ENCODE measurements at regions not wholly inside any gene's neighbourhood (a gene's known extent, or its start where the extent isn't known, plus 50 kb on each side); places are given as distances from the start of the nearest gene placed in this dataset.

DNA sequence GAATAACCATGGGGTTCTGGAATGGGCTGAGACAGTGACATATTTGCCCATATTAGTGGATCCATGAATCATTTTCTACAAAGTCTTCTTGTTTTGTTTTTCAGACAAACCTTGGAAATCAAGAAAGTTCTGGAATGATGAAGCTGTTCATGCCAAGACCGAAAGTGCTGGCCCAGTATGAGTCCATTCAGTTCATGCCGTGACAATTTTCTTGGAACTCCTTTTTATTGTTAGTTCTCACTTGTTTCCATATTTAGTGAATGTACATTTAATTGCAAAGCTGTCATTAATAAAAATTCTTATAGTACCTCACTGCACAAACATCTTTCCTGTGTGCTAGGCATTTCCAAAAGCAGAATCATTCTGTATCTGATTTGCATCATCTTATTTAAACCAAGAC, 100.6 kb upstream of the KCNJ15 start:
- DNase-seq = no peak

DNA sequence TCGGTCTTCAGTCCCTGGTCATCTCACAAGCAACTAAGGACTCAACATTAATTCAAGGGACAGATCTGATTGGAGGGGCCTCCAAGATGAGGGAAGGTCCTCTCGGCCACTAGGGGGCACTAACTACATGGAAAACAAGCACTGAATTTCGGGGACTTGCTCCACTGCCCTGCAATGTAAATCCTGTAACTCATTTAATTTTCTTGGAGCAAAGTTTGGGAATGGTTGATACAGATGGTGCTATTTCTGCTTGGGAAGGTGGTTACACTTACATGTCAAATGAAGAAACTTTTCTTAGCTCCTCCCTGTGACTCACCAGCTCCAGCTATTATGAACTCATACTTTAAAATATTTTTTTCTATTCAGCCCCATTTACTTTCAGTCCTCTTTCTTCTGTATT, 97.4 kb upstream of the KCNJ15 start:
- peak in 2 of 14 donors; percentile 2 for DNase-seq

DNA sequence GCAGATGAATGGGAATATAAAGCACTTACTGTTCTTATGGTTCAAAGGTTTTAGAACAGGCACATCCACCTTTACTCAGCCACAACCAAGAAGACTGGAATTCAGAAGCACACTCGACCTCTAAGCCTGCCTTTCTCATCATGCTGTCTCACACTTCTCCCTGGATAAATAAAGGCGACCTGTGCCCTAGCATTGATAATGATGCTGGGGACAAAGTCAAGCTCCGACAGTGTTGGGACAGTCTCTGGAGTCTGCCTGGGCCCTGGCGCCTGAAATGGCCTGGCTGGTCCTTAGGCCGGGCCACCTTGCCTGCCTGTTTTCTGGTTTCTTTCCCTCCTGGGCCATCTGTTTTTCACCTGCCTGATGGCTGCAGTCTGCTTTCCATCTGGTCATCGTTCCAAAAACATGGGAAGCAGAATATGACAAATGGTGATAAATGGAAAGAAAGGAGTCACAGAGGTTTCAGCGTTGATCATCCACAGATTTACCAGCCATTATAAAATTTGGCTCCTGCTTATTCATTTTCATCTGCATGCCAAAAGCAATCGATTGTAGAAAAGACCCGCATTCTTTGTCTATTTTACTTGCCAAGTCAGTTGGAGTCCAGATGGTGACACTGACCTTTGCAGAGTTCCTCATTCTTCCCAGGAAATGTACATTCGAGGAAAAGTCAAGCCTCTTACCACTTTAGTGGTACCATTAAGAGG, 91.2 kb upstream of the KCNJ15 start:
- DNase-seq = peak in 2 of 14 donors; percentile 11 to 75

GRCh38 chr21:38166173-38166535, 90.6 kb upstream of the KCNJ15 start:
- no peak for DNase-seq

DNA sequence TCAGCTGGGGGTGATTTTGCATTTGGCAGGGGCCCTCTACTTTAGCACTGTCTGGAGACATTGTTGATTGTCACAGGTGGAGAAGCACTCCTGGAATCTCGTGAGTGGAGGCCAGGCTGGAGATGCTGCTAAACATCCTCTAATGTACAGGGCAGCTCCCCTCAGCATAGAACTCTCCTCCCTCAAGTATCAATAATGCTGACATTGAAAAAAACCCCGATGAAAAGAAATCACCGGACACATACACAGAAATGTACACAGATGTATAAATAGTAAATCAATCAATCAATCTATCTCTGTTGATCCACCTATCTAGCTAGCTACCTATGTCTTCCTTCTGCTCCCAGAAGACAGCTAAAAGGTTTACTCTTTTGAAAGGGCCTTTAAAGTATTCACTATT, 89.4 kb upstream of the KCNJ15 start:
- no peak for DNase-seq

DNA sequence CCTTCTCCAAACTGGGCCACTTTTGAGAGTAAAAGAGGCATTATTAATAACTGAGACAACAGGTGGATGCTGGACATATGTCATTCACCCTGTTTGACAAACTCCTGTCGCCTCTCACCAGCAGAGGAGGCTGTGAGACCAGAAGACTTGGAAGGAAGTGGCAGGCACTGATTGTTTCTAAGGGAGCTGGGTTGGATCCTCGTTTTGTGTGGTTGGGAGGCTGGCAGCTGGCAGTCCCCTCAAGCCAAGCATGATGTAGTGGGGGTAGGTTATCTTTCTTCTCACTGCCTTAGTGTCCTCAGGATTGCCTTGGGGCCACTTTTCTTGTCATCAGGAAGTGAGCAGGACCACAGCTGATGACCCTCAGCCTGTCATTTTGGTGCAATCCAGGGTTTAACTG, 86.5 kb upstream of the KCNJ15 start:
- no peak for DNase-seq

DNA sequence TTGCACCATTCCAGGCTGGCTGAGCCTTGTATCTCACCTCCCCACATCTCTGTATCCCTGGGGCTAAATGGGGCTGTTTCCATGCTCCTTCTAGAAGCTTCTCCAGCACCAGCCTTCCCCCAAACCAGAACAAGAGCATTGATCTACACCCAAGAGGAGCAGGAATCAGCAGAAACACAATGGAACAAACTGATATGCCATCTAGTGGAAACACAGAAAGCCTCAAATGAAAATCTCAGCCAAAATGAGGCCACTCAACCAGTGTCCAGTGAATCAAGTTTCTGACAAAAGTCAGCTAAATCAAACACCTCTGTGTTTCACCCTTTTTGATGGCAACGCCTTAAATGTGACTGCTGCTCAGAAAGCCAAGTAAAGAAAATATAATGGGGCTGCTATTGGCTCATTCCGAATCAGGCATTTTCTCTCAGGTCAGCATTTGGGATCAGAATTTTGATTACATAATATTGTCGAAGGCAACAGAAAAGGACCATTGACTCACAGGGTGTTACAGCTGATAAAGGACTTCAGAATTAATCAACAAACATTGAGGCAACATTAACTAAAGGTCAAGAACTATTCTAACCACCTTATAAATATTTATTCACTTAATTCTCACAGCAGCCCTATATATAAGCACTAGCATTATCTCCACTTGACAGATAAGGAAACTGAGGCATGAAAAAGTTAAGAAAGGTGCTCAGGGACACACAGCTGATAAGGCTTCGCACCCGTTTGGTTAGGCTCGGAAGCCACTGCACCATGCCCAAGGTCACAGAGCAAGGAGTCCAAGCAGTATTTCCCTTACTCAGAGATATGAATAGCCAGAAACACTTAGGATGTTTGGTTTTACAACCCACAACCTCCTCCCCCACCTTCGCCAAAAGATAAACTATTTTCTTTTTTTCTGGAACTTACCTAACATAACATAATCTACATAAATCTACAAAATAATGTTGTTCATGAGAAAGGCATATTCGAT, 85.8 kb upstream of the KCNJ15 start:
- no peak for DNase-seq

DNA sequence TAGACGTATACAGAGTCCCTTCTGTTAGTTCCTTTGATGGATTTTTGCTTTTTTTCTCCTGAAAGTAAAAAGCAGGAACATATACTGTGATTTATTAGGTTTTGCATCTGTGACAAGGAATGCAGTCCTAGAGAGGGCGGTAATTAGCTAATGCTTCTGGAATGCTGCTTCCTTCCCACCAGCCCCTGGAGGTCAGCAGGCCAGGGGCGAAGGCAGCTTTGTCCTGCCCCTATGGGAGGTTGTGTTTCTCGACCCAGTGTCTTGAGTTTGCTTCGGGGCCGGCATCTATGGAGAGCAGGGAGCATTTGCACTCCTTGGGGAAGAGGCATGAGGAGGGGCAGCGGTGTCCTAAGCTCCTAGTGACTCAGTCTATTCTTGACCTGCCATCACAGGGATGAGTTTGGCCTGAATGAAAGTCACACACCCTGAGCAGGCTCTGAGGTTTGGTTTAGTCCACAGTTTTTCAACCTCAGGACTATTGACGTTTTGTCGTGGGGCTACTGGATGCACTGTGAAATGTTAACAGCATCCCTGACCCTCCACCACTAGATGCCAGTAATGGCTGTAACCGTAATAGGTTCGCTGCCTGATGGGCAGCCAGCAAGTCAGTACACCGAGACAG, 85.0 kb upstream of the KCNJ15 start:
- no peak for DNase-seq

GRCh38 chr21:38173276-38174035, 83.3 kb upstream of the KCNJ15 start:
- DNase-seq = no peak

GRCh38 chr21:38175306-38175705, 81.5 kb upstream of the KCNJ15 start:
- DNase-seq = no peak

GRCh38 chr21:38177919-38178652, 78.7 kb upstream of the KCNJ15 start:
- DNase-seq = no peak

DNA sequence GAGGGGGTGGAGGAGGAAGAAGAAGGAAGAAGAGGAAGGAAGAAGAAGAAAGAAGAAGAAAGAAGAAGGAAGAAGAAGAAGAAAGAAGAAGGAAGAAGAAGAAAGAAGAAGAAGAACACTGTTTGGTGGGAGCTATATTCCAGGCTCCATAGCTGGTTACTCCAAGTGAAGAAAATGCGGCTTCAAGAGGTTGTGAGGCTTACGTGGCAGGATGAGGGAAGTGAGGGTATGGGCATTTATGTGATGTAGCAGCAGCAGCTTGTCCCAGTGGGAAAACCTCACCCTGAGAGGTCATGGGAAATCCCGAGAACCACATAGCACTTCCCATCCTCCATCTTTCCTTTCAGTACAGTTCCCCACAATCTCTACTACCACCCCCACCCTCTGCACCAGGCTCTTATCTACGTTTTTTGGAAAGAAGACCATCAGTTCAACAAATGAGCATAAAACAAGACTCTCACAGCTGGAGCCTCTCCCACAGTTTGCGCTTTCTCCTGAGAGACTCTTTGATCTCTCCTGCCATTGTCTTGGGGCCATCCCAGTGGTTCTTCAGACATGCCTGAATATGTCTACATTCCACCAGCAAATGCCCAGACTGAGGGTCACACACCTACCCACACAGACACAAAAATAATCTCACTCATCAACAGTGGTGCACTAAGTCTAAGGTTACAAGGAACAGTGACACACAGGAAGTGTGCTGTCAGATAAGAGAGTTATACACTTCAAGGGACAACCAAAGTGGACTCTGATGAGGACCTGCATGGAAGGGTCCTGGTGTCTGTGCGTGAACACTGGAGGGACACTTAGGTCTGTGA, 77.9 kb upstream of the KCNJ15 start:
- DNase-seq = no peak

- no peak for DNase-seq
Measured at GRCh38 chr21:38179511-38179910, 77.3 kb upstream of the KCNJ15 start.

GRCh38 chr21:38181096-38181495, 75.7 kb upstream of the KCNJ15 start:
- no peak for DNase-seq

GRCh38 chr21:38182370-38182985, 74.3 kb upstream of the KCNJ15 start:
- no peak for DNase-seq

- DNase-seq = no peak
Measured at GRCh38 chr21:38183961-38184360, 72.8 kb upstream of the KCNJ15 start.

GRCh38 chr21:38186661-38187270, 70.0 kb upstream of the KCNJ15 start:
- DNase-seq = no peak

DNA sequence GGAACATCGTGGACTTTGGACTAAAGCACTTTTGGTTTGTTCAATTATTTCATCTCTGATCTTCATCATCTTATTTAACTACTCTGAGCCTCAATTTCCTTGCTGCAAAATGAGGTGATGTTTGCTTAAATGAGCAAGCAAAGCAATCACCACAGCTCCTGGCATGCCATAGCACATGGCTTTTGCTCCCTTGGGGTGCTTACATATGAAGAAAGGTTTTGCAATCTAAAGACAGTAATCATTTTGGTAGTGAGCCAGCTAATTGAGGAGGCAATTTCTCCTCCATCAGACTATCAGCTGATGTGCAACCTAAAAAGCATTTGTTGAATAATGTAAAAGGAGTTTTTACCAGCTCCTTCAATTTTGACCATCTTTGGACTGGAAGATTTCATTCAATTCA, 68.8 kb upstream of the KCNJ15 start:
- DNase-seq = no peak

DNA sequence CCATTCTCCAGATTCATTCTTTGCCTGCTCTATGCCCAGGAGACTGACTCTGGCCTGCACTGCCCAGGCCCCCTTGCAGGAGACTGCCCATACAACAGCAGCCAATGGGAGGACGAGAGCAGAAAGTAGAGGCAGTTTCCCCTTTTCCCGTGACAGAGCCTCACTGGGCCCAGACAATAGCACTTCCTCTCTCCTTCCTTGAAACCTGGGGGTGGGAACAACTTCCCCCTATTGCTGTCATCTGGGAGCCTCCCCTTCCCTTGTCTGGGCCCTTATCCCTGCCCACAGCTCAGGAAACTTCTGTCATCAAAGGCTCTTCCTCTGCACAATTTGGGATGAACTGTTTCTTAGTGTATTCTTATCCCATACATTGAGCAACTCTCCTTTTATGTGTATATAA, 60.8 kb upstream of the KCNJ15 start:
- no peak for DNase-seq

DNA sequence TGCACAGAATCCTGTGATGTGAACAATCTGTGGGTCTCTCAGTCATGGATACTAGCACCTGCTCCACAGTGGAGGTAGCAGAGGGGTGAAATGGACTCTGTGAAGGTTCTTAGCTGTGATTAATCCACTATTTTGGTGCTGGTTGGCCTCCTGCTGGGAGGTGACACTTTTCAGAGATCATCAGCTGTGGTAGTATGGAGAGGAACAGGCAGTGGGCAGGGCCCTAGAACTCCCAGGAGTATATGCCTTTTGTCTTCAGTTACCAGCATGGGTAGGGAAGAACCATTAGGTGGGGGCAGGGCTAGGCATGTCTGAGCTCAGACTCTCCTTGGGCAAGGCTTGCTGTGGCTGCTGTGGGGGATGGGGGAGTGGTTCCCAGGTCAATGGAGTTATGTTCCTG, 54.0 kb upstream of the KCNJ15 start:
- DNase-seq = no peak

Measured in C1 segment of cervical spinal cord (tissue), 14 donors.